GM18505 (cell line): ENCODE measurements at regions not wholly inside any gene's neighbourhood (a gene's known extent, or its start where the extent isn't known, plus 50 kb on each side); places are given as distances from the start of the nearest gene placed in this dataset.

Experiments
- ATAC-seq: cut with Tn5 transposase; IDR thresholded peaks from one replicate; pipeline ENCODE4 v1.9.1; 2021; ENCODE audit not compliant: unreplicated experiment
- POLR2A ChIP-seq: IDR thresholded peaks from 4 replicates; pipeline ENCODE4 v1.6.1; 2011; ENCODE audit warnings: borderline replicate concordance; ENCODE audit not compliant: insufficient read depth, insufficient read length; ENCODE audit errors: extremely low read depth

DNA sequence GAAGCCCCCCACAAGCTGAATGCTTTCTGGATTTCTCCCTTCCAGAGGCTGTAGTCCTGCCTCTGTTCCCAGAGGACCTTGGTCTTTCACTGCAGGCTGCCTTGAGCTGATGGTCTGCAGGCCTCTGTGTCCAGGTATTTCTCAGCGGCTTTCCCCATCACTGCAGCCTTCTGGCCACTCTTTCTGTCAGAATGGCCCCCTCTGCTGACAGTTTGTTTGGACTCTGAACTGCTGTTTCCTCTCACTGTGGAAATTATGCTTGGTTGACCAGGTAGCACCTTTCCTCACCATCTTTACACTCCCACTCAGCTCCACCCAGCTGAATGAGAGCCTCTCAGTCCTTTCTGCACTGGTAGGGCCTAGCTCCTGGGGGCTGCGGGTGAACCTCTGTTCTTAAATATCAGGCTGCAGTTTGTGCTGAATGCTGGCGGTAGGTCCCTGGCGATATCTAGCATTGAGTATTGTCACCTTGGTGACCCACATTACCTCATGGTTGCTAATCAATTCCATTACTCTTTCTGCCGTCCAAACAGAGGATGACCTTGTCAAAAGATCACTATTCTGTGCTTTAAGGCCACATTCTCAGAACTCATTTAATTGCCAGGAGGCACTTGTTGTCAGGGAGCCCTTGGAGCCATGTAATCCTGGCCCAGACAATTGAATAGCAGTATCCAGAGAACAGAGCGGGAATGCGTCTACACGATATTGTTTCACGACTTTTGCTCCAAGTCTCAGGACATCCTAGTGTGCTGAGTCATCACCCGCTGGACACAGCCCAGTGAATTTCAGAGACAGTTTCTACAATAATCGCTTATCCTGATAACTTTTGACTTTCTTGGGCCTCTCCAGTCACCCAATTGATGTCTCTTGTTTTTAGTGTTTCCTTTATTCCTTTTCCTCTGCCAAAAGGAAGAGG is 230.2 kb downstream of the TENT4A start:
- no peak for ATAC-seq
- no peak for TF ChIP-seq POLR2A

DNA sequence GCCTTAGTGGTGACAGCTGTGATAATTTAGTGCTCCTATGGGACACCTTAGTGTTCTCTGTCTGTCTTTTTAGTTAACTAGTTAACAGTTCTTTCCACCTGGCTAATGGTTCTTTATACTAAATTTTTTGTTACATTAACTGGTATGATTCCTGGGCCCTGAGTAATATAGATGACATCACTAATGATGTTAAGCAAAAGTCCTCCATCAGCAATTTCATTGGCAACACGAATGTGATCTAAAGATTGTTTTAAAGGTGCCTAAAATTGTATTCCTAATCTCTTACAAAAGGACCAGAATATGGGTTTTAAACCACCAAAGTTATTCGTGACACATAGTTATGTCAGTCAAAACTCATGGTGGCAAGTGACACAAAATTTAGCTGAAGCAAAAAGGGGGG is 235.3 kb downstream of the TENT4A start:
- no peak for ATAC-seq
- no peak for TF ChIP-seq POLR2A

DNA sequence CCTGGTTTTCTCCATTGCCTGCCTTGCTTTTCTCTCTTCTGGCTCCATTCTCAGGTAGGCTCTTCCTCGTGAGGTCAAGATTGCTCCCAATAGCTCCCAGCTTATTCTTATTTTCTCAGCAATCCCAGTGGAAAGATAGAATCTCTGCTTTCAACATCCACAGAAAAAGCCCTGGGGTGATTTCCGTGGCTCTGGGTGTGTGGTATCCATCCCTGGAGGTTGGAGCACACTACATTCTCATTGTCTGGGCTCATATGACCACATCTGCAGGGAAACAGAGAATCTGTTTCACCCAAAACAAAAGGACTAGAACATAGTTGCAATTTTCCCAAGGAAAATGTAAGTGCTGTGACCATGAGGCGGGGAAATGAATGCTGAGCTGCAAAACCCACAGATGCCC is 236.0 kb downstream of the TENT4A start:
- no peak for TF ChIP-seq POLR2A

DNA sequence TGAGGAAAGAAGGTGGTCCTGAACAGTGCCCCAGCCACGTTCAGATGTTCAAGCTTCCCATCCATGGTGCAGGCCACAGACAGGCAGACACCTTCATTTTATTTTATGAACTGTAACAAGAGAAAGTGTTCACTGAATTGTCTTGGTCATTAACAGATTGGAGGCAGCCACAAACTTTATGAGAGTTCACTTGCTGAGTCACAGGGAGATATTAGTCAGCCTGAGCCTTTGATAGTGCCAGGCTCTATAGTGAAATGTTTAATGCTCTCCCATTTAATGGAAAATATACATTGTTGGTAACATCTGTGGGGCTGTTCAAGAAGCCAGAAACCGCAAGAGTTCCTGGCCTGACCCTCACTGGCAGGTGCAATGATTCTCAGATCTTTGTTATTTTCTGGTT is 237.0 kb downstream of the TENT4A start:
- ATAC-seq = no peak
- TF ChIP-seq POLR2A = no peak

More for the DNA sequence above, 236.0 kb downstream of the TENT4A start:
- no peak for ATAC-seq

DNA sequence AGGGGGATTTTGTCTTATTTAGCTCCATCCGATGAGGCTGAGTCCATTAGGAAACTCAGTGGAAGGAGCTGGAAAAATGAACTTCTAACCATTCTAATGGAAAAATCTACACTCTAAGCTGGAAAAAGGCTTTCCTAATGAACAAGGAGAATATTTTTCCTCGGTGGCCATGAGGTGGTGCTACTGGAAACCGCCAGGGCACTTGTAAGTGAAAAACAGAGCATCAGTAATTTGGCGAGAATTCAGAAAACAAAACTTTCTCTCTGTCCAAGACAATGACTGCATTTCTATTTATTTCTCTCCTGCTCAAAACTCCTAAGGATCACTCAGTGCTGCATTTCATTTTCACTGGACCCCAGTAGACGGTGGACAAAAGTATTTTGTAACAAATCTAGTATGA is 237.6 kb downstream of the TENT4A start:
- ATAC-seq = no peak
- TF ChIP-seq POLR2A = no peak

DNA sequence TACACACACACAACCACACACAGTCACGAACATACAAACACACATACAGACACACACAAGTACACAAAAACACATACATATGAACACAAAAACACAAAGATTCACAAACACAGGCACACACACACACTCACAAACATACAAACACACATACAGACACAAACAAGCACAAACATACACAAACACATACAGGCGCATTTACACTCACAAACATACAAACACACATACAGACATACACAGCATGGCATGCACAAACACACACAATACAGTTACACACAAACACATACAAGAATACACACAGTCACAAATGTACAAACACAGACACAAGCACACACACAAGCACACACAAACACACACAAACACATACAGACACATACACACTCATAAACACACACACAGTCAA is 247.9 kb downstream of the TENT4A start:
- no peak for ATAC-seq
- TF ChIP-seq POLR2A = no peak

DNA sequence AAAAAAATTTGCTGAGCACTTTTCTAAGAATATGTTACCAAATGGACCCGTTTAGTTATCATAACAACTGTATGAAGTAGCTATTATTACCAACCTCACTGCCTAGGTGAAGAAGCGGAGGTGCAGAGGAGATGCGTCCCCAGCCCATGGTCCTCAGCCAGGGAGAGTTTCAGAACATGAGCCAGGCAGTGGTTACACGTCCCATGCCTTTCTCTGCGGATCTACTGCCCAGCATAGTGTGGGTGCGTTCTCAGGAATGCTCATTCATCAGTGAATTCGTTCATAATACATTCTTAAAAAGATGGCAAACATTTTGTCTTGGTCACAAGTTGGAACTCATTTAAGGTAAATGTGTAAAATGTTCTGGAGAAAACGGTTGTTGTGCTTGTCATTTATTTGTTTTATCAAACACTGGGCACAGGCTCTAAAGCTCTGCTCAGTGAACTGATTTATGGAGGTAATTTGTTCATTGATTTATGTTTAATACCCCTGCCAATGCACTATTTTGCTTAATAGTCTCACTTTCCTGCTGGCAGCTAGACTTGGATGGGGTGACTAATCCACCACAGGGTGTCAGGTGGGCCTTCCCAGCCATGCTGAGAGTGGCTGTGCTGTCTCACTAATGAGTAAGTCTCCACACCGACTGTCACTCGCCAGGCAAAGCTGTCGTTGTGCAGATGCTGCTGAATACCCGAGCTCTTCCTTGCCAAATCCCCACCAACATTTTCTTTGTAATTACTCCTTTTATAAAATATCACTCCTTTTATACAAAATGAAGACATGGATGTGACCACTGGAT is 248.8 kb downstream of the TENT4A start:
- no peak for TF ChIP-seq POLR2A
- ATAC-seq = no peak

DNA sequence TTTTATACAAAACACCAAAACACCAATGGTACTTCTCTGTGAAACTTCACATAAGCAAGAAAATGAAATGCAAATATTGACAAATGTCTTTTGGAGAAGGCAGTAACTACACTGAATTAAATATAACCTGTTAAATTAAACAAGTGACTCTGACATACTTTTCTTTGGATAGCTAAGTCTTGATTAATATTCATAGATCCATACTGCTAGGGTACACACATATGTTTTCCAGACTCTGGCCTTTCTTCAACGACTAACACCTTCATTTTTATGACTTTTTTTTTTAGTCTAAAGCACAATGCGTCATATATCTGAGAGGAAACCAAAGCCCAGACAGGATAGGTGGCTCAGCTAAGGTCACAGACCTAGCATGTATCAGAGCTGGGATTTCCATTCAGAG is 263.7 kb downstream of the TENT4A start:
- ATAC-seq = no peak
- no peak for TF ChIP-seq POLR2A

DNA sequence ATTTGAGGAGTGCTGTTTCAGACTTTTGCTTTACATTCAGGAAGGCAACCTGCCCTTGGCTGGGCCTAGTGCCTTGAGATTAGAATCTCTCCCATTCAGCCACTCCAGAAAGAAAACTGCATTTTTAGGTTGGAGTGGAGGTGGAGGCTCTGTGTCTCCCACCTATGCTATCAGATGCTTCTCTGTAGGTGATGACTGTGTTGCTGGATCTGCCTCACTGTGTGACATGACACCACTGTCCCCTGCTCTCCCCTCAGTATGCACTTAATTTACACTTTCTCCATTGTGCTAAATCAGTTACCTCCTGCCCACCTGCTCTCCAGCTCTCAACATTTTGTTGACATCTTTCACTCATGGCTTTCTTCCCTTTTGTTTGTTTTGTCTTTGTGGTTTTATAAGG is 265.8 kb downstream of the TENT4A start:
- ATAC-seq = no peak
- TF ChIP-seq POLR2A = no peak

DNA sequence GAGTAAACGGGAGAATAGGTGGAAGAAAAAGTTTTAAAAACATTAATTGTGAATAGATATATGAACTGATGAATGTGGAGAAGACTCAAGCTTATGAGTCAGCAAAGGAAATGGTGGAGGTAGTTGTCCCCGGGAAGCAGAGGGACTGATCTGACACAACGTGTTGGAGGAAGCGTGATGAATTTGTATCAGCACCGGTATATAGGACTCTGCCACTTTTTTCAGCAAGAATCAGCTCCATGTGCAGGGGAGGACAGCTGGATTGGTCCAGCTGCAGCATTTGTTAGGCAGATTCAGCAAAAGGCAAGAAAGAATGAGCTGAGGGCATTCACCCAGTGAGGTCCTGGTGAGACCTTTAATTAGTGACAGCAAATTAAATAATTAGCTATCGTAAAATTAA is 276.0 kb downstream of the TENT4A start:
- no peak for TF ChIP-seq POLR2A
- ATAC-seq = no peak

DNA sequence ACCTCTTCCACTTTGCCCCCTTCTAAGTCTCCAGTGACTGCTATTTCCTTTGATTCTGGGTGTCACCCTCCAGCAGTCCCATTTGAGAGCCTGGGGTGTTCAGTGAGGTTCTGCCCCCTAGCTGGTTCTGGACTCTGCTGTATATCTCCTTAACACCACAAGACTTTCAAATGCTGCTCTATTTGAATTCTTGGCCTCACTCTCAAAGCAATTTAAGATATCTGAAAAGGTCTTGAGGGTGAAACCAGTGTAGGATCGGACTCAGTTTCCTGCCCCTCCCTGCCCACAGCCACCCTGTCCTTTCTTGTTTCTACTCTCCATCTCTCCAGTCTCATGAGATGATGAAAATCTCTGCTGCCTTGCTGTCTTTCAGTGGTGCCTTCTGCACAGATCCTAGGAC is 280.9 kb downstream of the TENT4A start:
- TF ChIP-seq POLR2A = no peak

DNA sequence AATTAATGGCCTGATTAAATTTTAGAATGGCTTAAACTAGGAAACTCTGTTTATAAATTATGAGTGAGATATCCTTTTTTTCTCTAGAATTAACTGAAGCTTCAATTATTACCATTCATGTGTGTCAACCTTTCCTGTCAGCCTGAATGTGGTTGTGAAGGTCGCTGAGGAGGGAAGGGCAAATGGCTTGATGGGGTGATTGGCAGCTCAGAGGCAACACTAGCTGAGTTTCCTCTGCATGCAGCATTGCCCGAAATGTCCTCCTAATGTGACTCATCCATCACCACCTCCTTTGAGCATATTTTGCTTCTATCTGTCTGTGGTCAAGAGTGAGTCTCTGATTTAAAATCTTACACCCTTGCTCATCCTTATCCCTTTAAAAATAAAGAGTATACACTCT is 281.9 kb downstream of the TENT4A start:
- ATAC-seq = no peak
- TF ChIP-seq POLR2A = no peak

More for the DNA sequence above, 280.9 kb downstream of the TENT4A start:
- no peak for ATAC-seq

DNA sequence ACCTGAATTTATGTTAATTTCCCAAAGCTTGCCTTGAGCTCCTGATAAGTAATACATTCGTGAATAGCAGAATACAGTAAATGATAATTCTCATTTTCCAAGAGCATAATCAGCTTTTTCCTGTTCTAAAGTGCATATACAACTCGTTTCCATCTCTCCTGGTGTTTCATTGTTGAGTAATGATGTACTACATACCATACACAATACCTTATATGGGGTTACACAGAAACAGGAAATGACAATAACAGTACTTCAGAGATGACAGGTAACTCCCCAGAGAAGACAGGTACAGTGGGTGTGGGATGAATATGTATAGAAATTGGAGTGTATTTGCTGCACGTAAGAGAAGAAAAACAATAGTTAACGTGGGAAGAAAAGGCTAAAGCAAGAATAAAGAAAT is 287.1 kb downstream of the TENT4A start:
- ATAC-seq = peak; percentile 61
- TF ChIP-seq POLR2A = no peak

DNA sequence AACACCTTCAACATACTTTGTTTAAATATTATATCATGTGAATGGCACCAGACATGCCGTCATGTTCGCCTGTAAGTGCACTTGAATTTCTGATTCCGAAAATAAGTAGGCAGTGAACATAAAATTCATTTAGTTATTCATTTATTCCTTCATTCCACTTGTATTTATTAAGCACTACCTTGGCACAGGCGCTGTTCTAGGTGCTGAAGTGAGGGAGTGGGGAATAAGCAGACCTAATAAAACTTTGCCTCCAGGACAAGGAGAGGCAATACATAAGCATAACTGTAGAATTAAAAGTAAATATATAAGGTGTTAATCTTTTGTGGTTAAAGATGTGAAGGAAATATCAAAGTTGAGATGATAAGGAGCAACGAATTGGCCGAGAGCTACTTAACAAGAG is 297.4 kb downstream of the TENT4A start:
- ATAC-seq = no peak
- no peak for TF ChIP-seq POLR2A
